Activated CD8-positive, alpha-beta memory T cell treated with anti-CD3 and anti-CD28 coated beads, Interleukin-2, amount 50 U/mL, for 48 hours (primary cell): ENCODE measurements at regions not wholly inside any gene's neighbourhood (a gene's known extent, or its start where the extent isn't known, plus 50 kb on each side); places are given as distances from the start of the nearest gene placed in this dataset.
"Not testable (repeated sequence)": the region's sequence is repeated elsewhere in the genome, so short reads cannot be mapped to it uniquely, and the experiment has no call there.

Source experiments
- DNase-seq: peaks from one replicate; pipeline ENCODE4 v3.0.0-alpha.2; 2020

- no peak for DNase-seq
Measured at GRCh38 chr4:12548678-12549077, 935.5 kb downstream of the RAB28 start.

GRCh38 chr4:12545812-12546211 lies 938.3 kb downstream of the RAB28 start:
- no peak for DNase-seq

GRCh38 chr4:12538162-12538561 lies 946.0 kb downstream of the RAB28 start:
- DNase-seq, result no peak

GRCh38 chr4:12534684-12535083 lies 949.5 kb downstream of the RAB28 start:
- DNase-seq, result no peak

GRCh38 chr4:12519426-12519825 lies 964.7 kb downstream of the RAB28 start:
- DNase-seq, result no peak

- no peak for DNase-seq
Measured at GRCh38 chr4:12507868-12508481, 976.2 kb downstream of the RAB28 start.

GRCh38 chr4:12500409-12500808 lies 983.7 kb downstream of the RAB28 start:
- no peak for DNase-seq

- DNase-seq, result no peak
Measured at GRCh38 chr4:12499693-12500092, 984.4 kb downstream of the RAB28 start.

- no peak for DNase-seq
Measured at GRCh38 chr4:12495211-12495610, 988.9 kb downstream of the RAB28 start.

GRCh38 chr4:12492730-12493393 lies 991.3 kb downstream of the RAB28 start:
- no peak for DNase-seq

- no peak for DNase-seq
Measured at GRCh38 chr4:12488672-12489071, 995.5 kb downstream of the RAB28 start.

- no peak for DNase-seq
Measured at GRCh38 chr4:12487000-12487399, 997.1 kb downstream of the RAB28 start.

- no peak for DNase-seq
Measured at GRCh38 chr4:12472087-12472486, 1012.1 kb downstream of the RAB28 start.

GRCh38 chr4:12471193-12471592 lies 1012.9 kb downstream of the RAB28 start:
- no peak for DNase-seq

- not testable (repeated sequence) for DNase-seq
Measured at GRCh38 chr4:12461576-12461975, 1022.6 kb downstream of the RAB28 start.

GRCh38 chr4:12459126-12459525 lies 1025.0 kb downstream of the RAB28 start:
- DNase-seq, result no peak

- DNase-seq, result no peak
Measured at GRCh38 chr4:12458621-12459020, 1025.5 kb downstream of the RAB28 start.

GRCh38 chr4:12452291-12452690 lies 1023.6 kb upstream of the HS3ST1 start:
- DNase-seq, result no peak

GRCh38 chr4:12447451-12447850 lies 1018.8 kb upstream of the HS3ST1 start:
- no peak for DNase-seq

- DNase-seq, result no peak
Measured at GRCh38 chr4:12446657-12447185, 1018.0 kb upstream of the HS3ST1 start.

GRCh38 chr4:12446256-12446655 lies 1017.6 kb upstream of the HS3ST1 start:
- DNase-seq, result no peak

- DNase-seq, result no peak
Measured at GRCh38 chr4:12445711-12446235, 1017.1 kb upstream of the HS3ST1 start.

- DNase-seq, result no peak
Measured at GRCh38 chr4:12439633-12440305, 1011.1 kb upstream of the HS3ST1 start.

- DNase-seq, result not testable (repeated sequence)
Measured at GRCh38 chr4:12431259-12431658, 1002.6 kb upstream of the HS3ST1 start.
